Right cardiac atrium (tissue), 5 donors: ENCODE measurements at regions not wholly inside any gene's neighbourhood (a gene's known extent, or its start where the extent isn't known, plus 50 kb on each side); places are given as distances from the start of the nearest gene placed in this dataset.

ENCODE experiments used
- ATAC-seq, 2 donors: fragments of 200-7000 bp; cut with Tn5 transposase; one replicate each; pipeline versions ENCODE4 v1.8.0 to v1.9.1; 2020; ENCODE audit warnings: moderate library complexity in 2 of 2, mild to moderate bottlenecking in 1 of 2
- DNase-seq, 3 donors: peaks; one replicate each; pipeline ENCODE4 v3.0.0-alpha.2; 2020
- H3K27ac ChIP-seq: one replicate; pipeline ENCODE4 v1.5.1; 2013; ENCODE audit warnings: mild to moderate bottlenecking, low read length, control low read depth, moderate library complexity
- H3K27me3 ChIP-seq: one replicate; pipeline ENCODE4 v1.6.1; 2013; ENCODE audit not compliant: control insufficient read depth, insufficient read depth
- H3K4me1 ChIP-seq: one replicate; pipeline ENCODE4 v1.6.1; 2013; ENCODE audit warnings: low read length; ENCODE audit not compliant: control insufficient read depth, insufficient read depth
- H3K4me3 ChIP-seq: one replicate; pipeline ENCODE4 v1.5.1; 2013; ENCODE audit warnings: low read length, control low read depth
- H3K9me3 ChIP-seq: one replicate; pipeline ENCODE4 v1.6.1; 2013; ENCODE audit warnings: low read length; ENCODE audit not compliant: control insufficient read depth
- WGBS: extraction: QIAGEN DNeasy Blood & Tissue Kit; methylation state at CpG from one replicate; pipeline ENCODE4 v1.1.7; 2013; 5-methylcytosine and 5-hydroxymethylcytosine counted together
- intact Hi-C, 4 donors: fragments of 100-400 bp; cut with DNase I; formaldehyde crosslinking; loops; one replicate each; pipeline versions ENCODE4 v1.11.0 to v1.14.0; 2022 to 2023
- donor health status: healthy with polysubstance abuse.
- donor health status: DM: no; HTN: yes; CAD: no.
- donor health status: DM: no; HTN: no; CAD: no.
- donor health status: DM: no; HTN: yes; CAD: no; lungs with severe emphysema.
- donor health status: DM: yes; HTN: yes; CAD: no.

GRCh38 chrX:43025806-43026315 is 247.9 kb upstream of the PPP1R2C start:
- Histone ChIP-seq H3K27ac (no peak overlapping the region), H3K9me3 (no peaks in the 10 kb centered on the region), H3K4me3 (no peak overlapping the region), H3K4me1 (no peaks in the 10 kb centered on the region), H3K27me3 (no peaks in the 10 kb centered on the region)
- DNase-seq (no peak), ATAC-seq (no peak)
- intact Hi-C loops = no loop called here
- WGBS = 80% methylated on average over 1 of the region's 1 CpG

GRCh38 chrX:43064096-43064495 is 286.1 kb upstream of the PPP1R2C start:
- no peak overlapping the region for H3K27ac ChIP-seq
- DNase-seq (no peak), ATAC-seq (no peak)
- intact Hi-C loops = no loop called here
- no peaks in the 10 kb centered on the region for H3K4me1 ChIP-seq
- WGBS = 91% methylated on average over 1 of the region's 1 CpG
- H3K27me3 ChIP-seq = no peaks in the 10 kb centered on the region
- no peak overlapping the region for H3K4me3 ChIP-seq
- H3K9me3 ChIP-seq = no peaks in the 10 kb centered on the region

GRCh38 chrX:43065978-43066377 is 288.0 kb upstream of the PPP1R2C start:
- Histone ChIP-seq H3K9me3 (no peaks in the 10 kb centered on the region), H3K4me1 (no peaks in the 10 kb centered on the region), H3K4me3 (no peak overlapping the region), H3K27me3 (no peaks in the 10 kb centered on the region), H3K27ac (no peak overlapping the region)
- no peak for ATAC-seq
- intact Hi-C loops = no loop called here
- DNase-seq = no peak
- 8% methylated on average over 2 of the region's 2 CpGs for WGBS

GRCh38 chrX:43068639-43069038 is 290.7 kb upstream of the PPP1R2C start:
- H3K4me3 ChIP-seq = no peak overlapping the region
- no peaks in the 10 kb centered on the region for H3K9me3 ChIP-seq
- WGBS = 85% methylated on average over 1 of the region's 1 CpG
- intact Hi-C loops = no loop called here
- DNase-seq (no peak), ATAC-seq (no peak)
- no peaks in the 10 kb centered on the region for H3K27me3 ChIP-seq
- no peak overlapping the region for H3K27ac ChIP-seq
- no peaks in the 10 kb centered on the region for H3K4me1 ChIP-seq

GRCh38 chrX:43083016-43083415 is 305.1 kb upstream of the PPP1R2C start:
- H3K27me3 ChIP-seq = no peaks in the 10 kb centered on the region
- intact Hi-C loops = no loop called here
- H3K4me3 ChIP-seq = no peak overlapping the region
- H3K9me3 ChIP-seq = no peaks in the 10 kb centered on the region
- H3K4me1 ChIP-seq = no peaks in the 10 kb centered on the region
- H3K27ac ChIP-seq = no peak overlapping the region
- ATAC-seq (no peak), DNase-seq (no peak)
- 50% methylated on average over 1 of the region's 1 CpG for WGBS

GRCh38 chrX:43087830-43088229 is 309.9 kb upstream of the PPP1R2C start:
- Histone ChIP-seq H3K27me3 (no peaks in the 10 kb centered on the region), H3K4me3 (no peak overlapping the region), H3K4me1 (no peaks in the 10 kb centered on the region), H3K9me3 (no peaks in the 10 kb centered on the region), H3K27ac (no peak overlapping the region)
- ATAC-seq (no peak), DNase-seq (no peak)
- intact Hi-C loops = no loop called here

GRCh38 chrX:43096830-43097229 is 318.9 kb upstream of the PPP1R2C start:
- no peak for DNase-seq
- WGBS = 55% methylated on average over 2 of the region's 2 CpGs
- Histone ChIP-seq H3K27ac (no peak overlapping the region), H3K4me1 (no peaks in the 10 kb centered on the region), H3K9me3 (no peaks in the 10 kb centered on the region), H3K4me3 (no peak overlapping the region), H3K27me3 (no peaks in the 10 kb centered on the region)
- no peak for ATAC-seq
- intact Hi-C loops = no loop called here

GRCh38 chrX:43106009-43106408 is 328.0 kb upstream of the PPP1R2C start:
- Histone ChIP-seq H3K27me3 (no peaks in the 10 kb centered on the region), H3K4me1 (no peaks in the 10 kb centered on the region), H3K9me3 (no peaks in the 10 kb centered on the region), H3K27ac (no peak overlapping the region), H3K4me3 (no peak overlapping the region)
- 68% methylated on average over 5 of the region's 5 CpGs for WGBS
- no peak for DNase-seq
- intact Hi-C loops = no loop called here
- ATAC-seq = no peak

GRCh38 chrX:43108828-43109227 is 330.9 kb upstream of the PPP1R2C start:
- WGBS = 48% methylated on average over 2 of the region's 2 CpGs
- no peak overlapping the region for H3K4me3 ChIP-seq
- ATAC-seq = no peak
- no peaks in the 10 kb centered on the region for H3K9me3 ChIP-seq
- DNase-seq = no peak
- no peak overlapping the region for H3K27ac ChIP-seq
- no peaks in the 10 kb centered on the region for H3K27me3 ChIP-seq
- no peaks in the 10 kb centered on the region for H3K4me1 ChIP-seq
- intact Hi-C loops = no loop called here

GRCh38 chrX:43121637-43122036 is 343.7 kb upstream of the PPP1R2C start:
- H3K27ac ChIP-seq = no peak overlapping the region
- 89% methylated on average over 1 of the region's 1 CpG for WGBS
- ATAC-seq (no peak), DNase-seq (no peak)
- H3K4me3 ChIP-seq = no peak overlapping the region
- H3K27me3 ChIP-seq = no peaks in the 10 kb centered on the region
- intact Hi-C loops = no loop called here
- no peaks in the 10 kb centered on the region for H3K4me1 ChIP-seq
- no peaks in the 10 kb centered on the region for H3K9me3 ChIP-seq

GRCh38 chrX:43139645-43140044 is 361.7 kb upstream of the PPP1R2C start:
- Histone ChIP-seq H3K27ac (no peak overlapping the region), H3K27me3 (no peaks in the 10 kb centered on the region), H3K9me3 (no peaks in the 10 kb centered on the region), H3K4me3 (no peak overlapping the region), H3K4me1 (no peaks in the 10 kb centered on the region)
- ATAC-seq (no peak), DNase-seq (no peak)
- intact Hi-C loops = no loop called here
- 77% methylated on average over 1 of the region's 1 CpG for WGBS

- 82% methylated on average over 2 of the region's 2 CpGs for WGBS
- ATAC-seq (no peak), DNase-seq (no peak)
- Histone ChIP-seq H3K4me1 (no peaks in the 10 kb centered on the region), H3K27me3 (no peaks in the 10 kb centered on the region), H3K27ac (no peak overlapping the region), H3K9me3 (no peaks in the 10 kb centered on the region), H3K4me3 (no peak overlapping the region)
- intact Hi-C loops = no loop called here
These were observed 362.6 kb upstream of the PPP1R2C start for GRCh38 chrX:43140582-43140981.
